HEK293 (cell line): ENCODE measurements at regions not wholly inside any gene's neighbourhood (a gene's known extent, or its start where the extent isn't known, plus 50 kb on each side); places are given as distances from the start of the nearest gene placed in this dataset.

ENCODE experiments used
- CTCF ChIP-seq: fragments of 450-650 bp; formaldehyde crosslinking; IDR thresholded peaks from 2 replicates; pipeline ENCODE4 v1.5.1; 2016; ENCODE audit warnings: missing biosample characterization, missing genetic modification characterization
- FEZF1 ChIP-seq: fragments of 450-650 bp; formaldehyde crosslinking; IDR thresholded peaks from 2 replicates; pipeline ENCODE4 v1.5.1; 2016; ENCODE audit warnings: missing biosample characterization, missing genetic modification characterization
- TRIM28 ChIP-seq: IDR thresholded peaks from 2 replicates; pipeline ENCODE4 v1.6.1; 2011; ENCODE audit warnings: low read length, control low read depth, borderline replicate concordance
- ZBTB26 ChIP-seq: fragments of 450-650 bp; formaldehyde crosslinking; optimal IDR thresholded peaks from 2 replicates; pipeline ENCODE3; 2016; ENCODE audit warnings: missing biosample characterization, mild to moderate bottlenecking, missing genetic modification characterization
- ZBTB49 ChIP-seq: fragments of 450-650 bp; formaldehyde crosslinking; IDR thresholded peaks from 2 replicates; pipeline ENCODE4 v1.5.1; 2016; ENCODE audit warnings: missing biosample characterization, missing genetic modification characterization, low read depth
- ZNF645 ChIP-seq: fragments of 450-650 bp; formaldehyde crosslinking; IDR thresholded peaks from 2 replicates; pipeline ENCODE4; 2016; ENCODE audit warnings: missing biosample characterization, missing genetic modification characterization
- ZNF792 ChIP-seq: fragments of 450-650 bp; formaldehyde crosslinking; IDR thresholded peaks from 2 replicates; pipeline ENCODE4 v1.5.1; 2016; ENCODE audit warnings: missing biosample characterization, missing genetic modification characterization

GRCh38 chr12:131241517-131241916 lies 287.8 kb downstream of the ADGRD1 start:
- no peak for TF ChIP-seq ZNF645 (tag by site-specific recombination)
- no peak for TF ChIP-seq TRIM28
- no peak for TF ChIP-seq ZBTB49 (tag by site-specific recombination)
- TF ChIP-seq CTCF (tag by site-specific recombination): no peak
- TF ChIP-seq ZNF792 (tag by site-specific recombination): no peak
- no peak for TF ChIP-seq ZBTB26
- TF ChIP-seq FEZF1 (tag by site-specific recombination): no peak
